ENCODE measurements at regions not wholly inside any gene's neighbourhood (a gene's known extent, or its start where the extent isn't known, plus 50 kb on each side); places are given as distances from the start of the nearest gene placed in this dataset.

- Histone ChIP-seq H3K4me2 (ENCODE audit: low read length) (no peak overlapping the region), H3K4me3 (ENCODE audit: low read length) (no peak overlapping the region), H3K79me2 (ENCODE audit: control insufficient read depth, low read length) (no peaks in the 10 kb centered on the region), H4K20me1 (ENCODE audit: control insufficient read depth, insufficient read depth, low read depth, low read length) (no peaks in the 10 kb centered on the region), H3K9me3 (ENCODE audit: control insufficient read depth, insufficient read depth, low read length) (no peaks in the 10 kb centered on the region), H3K9me2 (replicated peaks; ENCODE audit: control insufficient read depth, low read length) (no peaks in the 10 kb centered on the region), H3K4me1 (ENCODE audit: control insufficient read depth, low read length) (no peaks in the 10 kb centered on the region), H3K27me3 (ENCODE audit: control insufficient read depth, low read length) (no peaks in the 10 kb centered on the region), H3K36me3 (ENCODE audit: control insufficient read depth, low read length) (no peaks in the 10 kb centered on the region), H3K27ac (ENCODE audit: low read depth, low read length) (no peak overlapping the region), H3F3A (ENCODE audit: control insufficient read depth, insufficient read depth) (no peaks in the 10 kb centered on the region)
- TF ChIP-seq, protein P1, sequence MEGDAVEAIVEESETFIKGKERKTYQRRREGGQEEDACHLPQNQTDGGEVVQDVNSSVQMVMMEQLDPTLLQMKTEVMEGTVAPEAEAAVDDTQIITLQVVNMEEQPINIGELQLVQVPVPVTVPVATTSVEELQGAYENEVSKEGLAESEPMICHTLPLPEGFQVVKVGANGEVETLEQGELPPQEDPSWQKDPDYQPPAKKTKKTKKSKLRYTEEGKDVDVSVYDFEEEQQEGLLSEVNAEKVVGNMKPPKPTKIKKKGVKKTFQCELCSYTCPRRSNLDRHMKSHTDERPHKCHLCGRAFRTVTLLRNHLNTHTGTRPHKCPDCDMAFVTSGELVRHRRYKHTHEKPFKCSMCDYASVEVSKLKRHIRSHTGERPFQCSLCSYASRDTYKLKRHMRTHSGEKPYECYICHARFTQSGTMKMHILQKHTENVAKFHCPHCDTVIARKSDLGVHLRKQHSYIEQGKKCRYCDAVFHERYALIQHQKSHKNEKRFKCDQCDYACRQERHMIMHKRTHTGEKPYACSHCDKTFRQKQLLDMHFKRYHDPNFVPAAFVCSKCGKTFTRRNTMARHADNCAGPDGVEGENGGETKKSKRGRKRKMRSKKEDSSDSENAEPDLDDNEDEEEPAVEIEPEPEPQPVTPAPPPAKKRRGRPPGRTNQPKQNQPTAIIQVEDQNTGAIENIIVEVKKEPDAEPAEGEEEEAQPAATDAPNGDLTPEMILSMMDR (IDR thresholded peaks at IDR 0.05; ENCODE audit: low read depth, low read length, poor library complexity, severe bottlenecking): no peak
- TF ChIP-seq EZH2phosphoT487 (IDR thresholded peaks at IDR 0.05; ENCODE audit: borderline replicate concordance, low read length): no peak
Observed at GRCh38 chr3:28903171-28903601, 377.7 kb upstream of the RBMS3 start.

DNA sequence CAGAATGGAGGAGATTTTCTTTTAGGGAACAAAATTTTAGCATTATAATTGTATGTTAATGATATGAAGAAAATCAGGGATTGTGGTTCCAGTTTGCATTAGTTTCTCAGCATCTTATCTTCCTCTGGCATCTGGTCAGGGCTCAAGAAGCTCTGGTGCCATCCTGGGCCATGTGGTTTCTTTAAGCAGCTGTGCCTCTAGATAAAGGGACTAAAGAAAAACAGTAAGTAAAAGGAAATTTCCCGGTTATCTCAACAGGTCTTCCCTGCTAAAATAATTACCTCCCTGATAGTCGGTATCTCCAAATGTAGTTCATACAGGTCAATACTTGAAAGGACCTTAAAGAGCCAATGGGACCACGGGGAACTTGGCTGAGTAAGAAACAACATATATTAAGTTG, 375.1 kb upstream of the RBMS3 start:
- TF ChIP-seq, protein P1 (IDR thresholded peaks at IDR 0.05; ENCODE audit: low read depth, low read length, poor library complexity, severe bottlenecking): no peak
- no peak for TF ChIP-seq EZH2phosphoT487 (IDR thresholded peaks at IDR 0.05; ENCODE audit: borderline replicate concordance, low read length)
- H3K9me3 ChIP-seq (ENCODE audit: control insufficient read depth, insufficient read depth, low read length): no peaks in the 10 kb centered on the region
- no peaks in the 10 kb centered on the region for H3K79me2 ChIP-seq (ENCODE audit: control insufficient read depth, low read length)
- H3K27me3 ChIP-seq (ENCODE audit: control insufficient read depth, low read length): no peaks in the 10 kb centered on the region
- no peak overlapping the region for H3K27ac ChIP-seq (ENCODE audit: low read depth, low read length)
- H3K4me3 ChIP-seq (ENCODE audit: low read length): no peak overlapping the region
- no peaks in the 10 kb centered on the region for H3F3A ChIP-seq (ENCODE audit: control insufficient read depth, insufficient read depth)
- no peaks in the 10 kb centered on the region for H3K9me2 ChIP-seq (replicated peaks; ENCODE audit: control insufficient read depth, low read length)
- no peaks in the 10 kb centered on the region for H4K20me1 ChIP-seq (ENCODE audit: control insufficient read depth, insufficient read depth, low read depth, low read length)
- no peaks in the 10 kb centered on the region for H3K4me1 ChIP-seq (ENCODE audit: control insufficient read depth, low read length)
- no peak overlapping the region for H3K4me2 ChIP-seq (ENCODE audit: low read length)
- H3K36me3 ChIP-seq (ENCODE audit: control insufficient read depth, low read length): no peaks in the 10 kb centered on the region

GRCh38 chr3:28906561-28907310, 374.1 kb upstream of the RBMS3 start:
- H3K9me2 ChIP-seq (replicated peaks; ENCODE audit: control insufficient read depth, low read length): no peaks in the 10 kb centered on the region
- H3K4me3 ChIP-seq (ENCODE audit: low read length): no peak overlapping the region
- TF ChIP-seq EZH2phosphoT487 (IDR thresholded peaks at IDR 0.05; ENCODE audit: borderline replicate concordance, low read length): no peak
- TF ChIP-seq, protein P1 (IDR thresholded peaks at IDR 0.05; ENCODE audit: low read depth, low read length, poor library complexity, severe bottlenecking): no peak
- no peaks in the 10 kb centered on the region for H3F3A ChIP-seq (ENCODE audit: control insufficient read depth, insufficient read depth)
- no peaks in the 10 kb centered on the region for H4K20me1 ChIP-seq (ENCODE audit: control insufficient read depth, insufficient read depth, low read depth, low read length)
- no peaks in the 10 kb centered on the region for H3K9me3 ChIP-seq (ENCODE audit: control insufficient read depth, insufficient read depth, low read length)
- no peaks in the 10 kb centered on the region for H3K79me2 ChIP-seq (ENCODE audit: control insufficient read depth, low read length)
- H3K4me2 ChIP-seq (ENCODE audit: low read length): no peak overlapping the region
- no peak overlapping the region for H3K27ac ChIP-seq (ENCODE audit: low read depth, low read length)
- no peaks in the 10 kb centered on the region for H3K4me1 ChIP-seq (ENCODE audit: control insufficient read depth, low read length)
- H3K36me3 ChIP-seq (ENCODE audit: control insufficient read depth, low read length): no peaks in the 10 kb centered on the region
- no peaks in the 10 kb centered on the region for H3K27me3 ChIP-seq (ENCODE audit: control insufficient read depth, low read length)

All from DOHH2 (cell line).